Stimulated activated CD4-positive, alpha-beta T cell treated with anti-CD3 and anti-CD28 coated beads, TNF-alpha, amount 100 ng/mL, for 24 hours (primary cell): ENCODE measurements at regions not wholly inside any gene's neighbourhood (a gene's known extent, or its start where the extent isn't known, plus 50 kb on each side); places are given as distances from the start of the nearest gene placed in this dataset.

Experiments used
- DNase-seq, 3 experiments: peaks; one replicate each; pipeline ENCODE4 v3.0.0-alpha.2; 2020; ENCODE audit warnings: low read depth in 3 of 3

DNA sequence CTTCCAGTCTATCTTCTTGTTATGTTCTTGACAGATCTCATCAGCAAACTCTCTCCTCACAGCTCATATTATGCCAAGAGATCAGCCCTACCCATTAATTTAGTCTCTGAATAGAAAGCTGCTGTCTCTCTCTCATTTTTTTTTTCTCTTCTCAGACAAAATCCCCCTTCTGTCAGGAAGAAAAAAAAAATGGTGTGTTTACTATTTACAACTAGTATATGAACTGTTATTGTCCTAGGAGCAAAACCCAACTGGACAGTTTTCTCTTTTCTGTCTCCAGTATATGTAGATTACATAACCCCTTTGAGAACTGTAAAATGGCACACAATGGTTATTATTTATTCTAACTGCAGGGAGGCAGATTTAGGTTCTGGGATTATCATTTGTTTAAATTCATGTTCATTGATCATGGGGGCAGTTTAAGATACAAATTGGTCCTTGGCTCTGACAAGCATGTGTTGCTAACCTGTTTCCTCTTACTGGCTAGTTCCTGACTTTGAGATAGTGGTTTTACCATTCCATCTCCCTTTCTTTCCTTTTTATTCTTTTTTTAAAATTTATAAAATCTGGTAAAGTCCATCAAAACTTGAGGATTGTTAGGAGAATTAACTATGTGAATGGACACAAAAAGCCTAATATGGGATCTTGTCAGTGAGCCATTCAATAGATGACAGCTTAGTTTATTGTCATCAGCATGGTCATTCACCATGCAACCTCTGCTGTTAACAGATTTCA is 210.0 kb upstream of the PAPPA start:
- no peak for DNase-seq

DNA sequence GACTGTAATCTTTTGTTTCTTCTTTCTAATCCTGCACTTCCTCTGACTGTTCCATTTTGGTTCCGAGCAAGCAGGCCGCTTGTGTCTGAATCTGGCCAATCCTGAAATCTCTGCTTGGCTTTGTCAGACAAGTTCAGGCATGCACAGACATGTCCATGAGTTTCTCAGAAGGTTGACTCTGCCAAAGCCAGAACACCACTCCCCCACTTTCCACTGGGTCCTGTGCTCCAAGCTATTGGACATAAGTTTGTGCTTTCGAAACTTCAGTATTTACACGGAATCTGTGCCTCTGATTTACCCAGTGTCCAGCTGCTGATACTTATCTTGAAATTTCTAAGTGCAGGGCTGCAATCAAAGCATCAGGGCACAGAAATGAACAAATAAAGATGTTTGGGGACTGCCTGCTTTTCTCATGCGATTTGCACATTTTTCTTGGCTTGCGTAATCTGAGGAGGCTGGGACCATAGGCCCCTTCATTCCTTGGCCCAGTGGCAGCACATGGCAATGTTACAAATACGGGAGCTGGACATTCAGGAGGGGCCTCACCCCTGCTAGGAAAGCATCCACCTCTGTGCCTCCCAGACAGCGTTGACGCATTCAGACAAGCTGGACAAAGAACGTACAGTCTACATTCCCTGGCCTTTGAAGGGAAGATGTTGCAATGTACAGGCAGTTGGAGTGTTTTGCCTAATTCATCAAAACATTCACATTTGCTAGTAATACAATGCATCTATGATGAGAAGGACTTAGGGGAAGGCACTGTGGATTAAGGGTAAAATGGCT is 209.2 kb upstream of the PAPPA start:
- no peak for DNase-seq

DNA sequence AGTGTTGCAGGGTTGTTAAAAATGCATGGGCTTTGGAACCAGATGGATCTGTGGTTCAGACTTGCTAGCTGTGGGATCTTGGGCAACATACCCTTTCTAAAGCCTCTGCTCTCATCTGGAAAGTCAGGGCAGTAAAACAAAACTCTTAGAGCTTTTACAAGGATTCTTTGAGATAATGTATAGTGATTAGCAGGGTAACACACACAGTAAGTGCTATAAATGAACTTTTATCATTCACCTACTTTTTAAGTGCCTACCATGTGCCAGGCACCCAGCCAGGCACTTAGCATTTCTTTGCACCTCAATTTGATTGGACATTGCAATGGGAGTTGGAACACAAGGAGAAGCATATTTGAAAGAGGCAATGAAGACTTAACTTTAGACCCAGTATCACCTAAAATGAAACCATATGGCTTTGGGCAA is 208.6 kb upstream of the PAPPA start:
- no peak for DNase-seq

DNA sequence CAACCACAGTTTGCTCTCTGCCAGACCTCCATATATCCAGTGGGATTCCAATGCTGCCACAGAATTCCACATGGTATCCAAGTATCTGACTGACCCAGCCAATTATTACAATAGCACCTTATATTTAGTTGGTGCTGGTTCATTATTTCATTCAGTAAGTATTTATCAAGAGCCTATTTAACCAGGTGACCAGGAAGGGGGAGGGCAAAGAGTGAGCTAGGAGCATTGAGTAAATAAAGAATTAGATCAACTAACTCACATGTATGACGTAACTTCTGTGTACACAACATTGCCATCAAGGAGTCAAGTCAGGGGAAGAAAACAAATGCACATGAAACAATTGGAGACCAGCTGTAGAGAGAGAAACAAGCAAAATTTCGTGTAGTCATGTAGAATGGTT is 207.1 kb upstream of the PAPPA start:
- DNase-seq, result no peak

- no peak for DNase-seq
Measured at GRCh38 chr9:115951977-115952376, 201.6 kb upstream of the PAPPA start.

- DNase-seq, result no peak
Measured at GRCh38 chr9:115952430-115953292, 200.9 kb upstream of the PAPPA start.

- DNase-seq, result no peak
Measured at GRCh38 chr9:115956371-115956770, 197.2 kb upstream of the PAPPA start.

GRCh38 chr9:115957585-115957984 is 196.0 kb upstream of the PAPPA start:
- no peak for DNase-seq

DNA sequence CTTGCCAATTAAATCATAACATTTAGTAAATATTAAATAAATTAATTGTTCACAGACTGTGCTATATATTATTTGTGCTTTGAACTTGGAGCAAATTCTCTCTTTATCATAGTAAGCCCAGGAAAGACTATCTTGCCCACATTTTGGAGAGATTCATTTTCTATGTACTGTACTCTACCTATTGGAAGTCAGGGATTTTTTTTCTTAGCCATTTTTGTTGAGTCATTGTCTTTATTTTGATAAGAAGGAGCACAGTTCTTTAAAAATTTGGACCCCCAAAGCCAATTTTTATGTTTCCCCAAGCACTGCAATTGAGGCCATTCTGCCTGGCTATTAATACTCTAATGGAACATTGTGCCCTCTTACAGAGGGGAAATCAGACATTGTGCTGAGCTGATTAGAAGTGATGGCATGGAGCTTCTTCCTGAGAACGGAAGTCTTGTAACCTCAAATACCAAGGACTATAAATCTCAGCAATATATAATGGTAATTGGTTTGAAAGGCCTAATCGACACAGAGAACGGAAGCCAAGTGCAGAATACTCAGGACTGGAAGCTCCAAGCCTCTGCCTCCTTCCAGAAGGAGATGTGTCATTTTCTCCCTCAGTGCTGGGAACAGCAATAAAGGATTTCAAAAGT is 188.8 kb upstream of the PAPPA start:
- DNase-seq, result no peak

DNA sequence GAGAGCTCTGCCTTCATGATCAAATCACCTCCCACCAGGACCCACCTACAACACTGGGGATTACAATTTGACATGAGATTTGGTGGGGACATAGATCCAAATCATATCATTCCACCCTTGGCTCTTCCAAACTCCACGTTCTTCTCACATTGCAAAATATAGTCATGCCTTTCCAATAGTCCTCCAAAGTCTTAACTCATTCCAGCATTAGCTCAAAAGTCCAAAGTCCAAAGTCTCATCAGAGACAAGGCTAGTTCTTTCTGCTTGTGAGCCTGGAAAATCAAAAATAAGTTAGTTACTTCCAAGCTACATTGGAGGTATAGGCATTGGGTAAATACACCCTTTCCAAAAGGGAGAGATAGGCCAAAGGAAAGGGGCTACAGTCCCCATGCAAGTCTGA is 186.9 kb upstream of the PAPPA start:
- DNase-seq, result no peak

- no peak for DNase-seq
Measured at GRCh38 chr9:115969096-115969495, 184.5 kb upstream of the PAPPA start.

DNA sequence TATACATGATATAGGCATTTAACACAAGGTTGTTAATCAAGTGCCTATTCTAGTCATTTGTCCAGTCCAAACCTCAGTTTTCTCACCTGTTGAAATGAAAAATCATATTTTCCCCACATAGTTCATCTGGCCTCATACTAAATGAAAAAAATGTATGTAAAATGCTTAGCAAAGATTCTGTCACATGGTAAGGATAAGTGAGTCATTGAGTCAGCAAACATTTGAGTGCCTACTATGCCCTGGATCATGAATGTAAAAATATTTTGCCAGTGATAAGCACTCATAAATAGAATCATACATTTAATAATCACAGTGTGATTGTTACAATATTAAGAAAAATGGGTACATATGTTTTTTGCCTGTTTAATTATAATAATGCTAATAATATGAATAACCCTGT is 181.2 kb upstream of the PAPPA start:
- DNase-seq, result no peak

GRCh38 chr9:115972843-115973595 is 180.6 kb upstream of the PAPPA start:
- no peak for DNase-seq

GRCh38 chr9:115976781-115977180 is 176.8 kb upstream of the PAPPA start:
- no peak for DNase-seq

DNA sequence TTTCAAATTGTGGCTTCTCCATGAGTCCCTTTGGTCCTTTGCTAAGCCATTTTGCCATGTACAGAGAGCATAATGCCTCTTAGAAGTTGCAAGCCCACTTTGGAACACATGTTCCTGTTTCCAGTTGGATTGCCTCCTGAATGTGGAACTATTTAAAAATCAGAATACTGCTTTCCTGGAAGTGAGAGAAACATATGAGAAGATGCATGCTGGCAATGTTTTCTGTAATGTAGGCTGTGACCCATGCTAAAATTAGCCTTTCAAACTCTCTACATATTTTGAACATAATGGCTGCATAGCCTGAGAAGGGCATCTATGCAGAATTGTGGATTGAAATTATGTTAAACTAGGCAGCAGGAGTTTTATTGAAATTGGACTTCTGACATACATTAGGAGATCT is 175.5 kb upstream of the PAPPA start:
- DNase-seq, result no peak

GRCh38 chr9:115978659-115979096 is 174.9 kb upstream of the PAPPA start:
- DNase-seq, result no peak

- no peak for DNase-seq
Measured at GRCh38 chr9:115980054-115980453, 173.5 kb upstream of the PAPPA start.

DNA sequence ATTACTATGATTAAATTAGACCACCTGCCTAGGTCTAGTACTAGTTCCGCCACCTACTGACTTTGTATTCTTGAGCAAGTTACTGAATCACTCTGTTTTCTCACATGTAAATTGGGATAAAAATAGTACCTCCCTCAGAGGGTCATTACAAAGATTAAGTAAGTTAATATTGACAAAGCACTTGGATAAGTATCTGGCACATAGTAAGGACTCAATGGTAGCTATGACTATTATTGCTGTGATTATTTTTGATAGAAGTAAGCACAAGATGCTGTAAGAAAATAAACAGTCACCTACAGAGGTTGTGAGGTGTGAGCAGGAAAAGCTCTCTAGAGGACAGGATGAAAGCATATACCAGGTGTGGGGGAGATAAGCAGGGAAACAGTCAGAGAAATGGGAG is 173.1 kb upstream of the PAPPA start:
- DNase-seq, result no peak

- no peak for DNase-seq
Measured at GRCh38 chr9:115980976-115981375, 172.6 kb upstream of the PAPPA start.

DNA sequence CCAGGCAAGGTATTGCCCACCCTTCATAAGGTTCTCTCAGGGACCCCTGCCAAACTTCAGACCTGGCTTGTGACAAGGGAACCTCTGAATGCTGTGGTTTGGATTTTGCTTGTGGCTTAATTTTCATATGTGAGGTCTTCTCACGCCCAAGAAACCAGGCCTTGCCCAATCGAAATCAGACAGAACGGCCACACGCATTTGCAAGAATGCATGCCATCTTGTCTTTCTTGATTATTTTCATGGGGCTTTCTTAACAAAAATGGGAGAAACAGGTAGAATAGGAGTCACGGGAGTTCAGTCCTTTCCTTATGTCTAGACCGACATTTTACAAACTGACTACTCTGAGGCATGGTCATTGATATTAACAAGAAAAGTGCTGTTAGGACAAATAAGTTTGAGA is 170.2 kb upstream of the PAPPA start:
- no peak for DNase-seq

DNA sequence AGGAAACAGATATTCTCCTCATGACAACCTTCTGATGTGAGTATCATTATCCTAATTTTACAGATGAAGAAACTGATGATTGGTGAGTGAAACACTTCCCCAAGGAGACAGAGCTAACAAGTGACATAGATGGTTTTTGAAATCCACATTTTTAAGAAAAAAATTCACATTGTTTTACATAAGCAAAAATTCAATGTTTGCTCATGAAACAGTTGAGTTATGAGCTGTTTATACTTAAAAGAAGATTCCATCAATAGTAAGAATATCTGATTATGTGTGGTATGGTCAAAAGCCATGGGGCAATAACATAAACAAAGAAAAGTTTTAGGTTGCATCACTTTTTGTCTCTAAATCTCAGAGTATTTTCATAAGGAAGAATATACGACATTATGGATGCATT is 167.9 kb upstream of the PAPPA start:
- no peak for DNase-seq
